ENCODE measurements at regions not wholly inside any gene's neighbourhood (a gene's known extent, or its start where the extent isn't known, plus 50 kb on each side); places are given as distances from the start of the nearest gene placed in this dataset.

GRCh38 chr4:43238585-43238984 lies 346.1 kb downstream of the GRXCR1 start:
- ATAC-seq (no peak), DNase-seq (no peak)
- intact Hi-C loops (cut with DNase I, micrococcal nuclease), result no loop called here

GRCh38 chr4:43241104-43241503 lies 348.6 kb downstream of the GRXCR1 start:
- no peak for ATAC-seq
- no peak for DNase-seq
- intact Hi-C loops (cut with DNase I, micrococcal nuclease), result no loop called here

GRCh38 chr4:43242606-43243005 lies 350.1 kb downstream of the GRXCR1 start:
- intact Hi-C loops (cut with DNase I, micrococcal nuclease), result no loop called here
- ATAC-seq, result no peak

GRCh38 chr4:43243433-43244116 lies 351.1 kb downstream of the GRXCR1 start:
- intact Hi-C loops (cut with DNase I, micrococcal nuclease), result no loop called here
- no peak for ATAC-seq
- DNase-seq, result no peak

More at GRCh38 chr4:43242606-43243005, 350.1 kb downstream of the GRXCR1 start:
- no peak for DNase-seq

- DNase-seq, result no peak
- intact Hi-C loops (cut with DNase I, micrococcal nuclease), result no loop called here
- ATAC-seq, result no peak
These were observed 352.3 kb downstream of the GRXCR1 start for GRCh38 chr4:43244688-43245382.

- ATAC-seq, result no peak
- DNase-seq, result no peak
- intact Hi-C loops (cut with DNase I, micrococcal nuclease), result no loop called here
These were observed 359.3 kb downstream of the GRXCR1 start for GRCh38 chr4:43251841-43252240.

- DNase-seq (no peak), ATAC-seq (no peak)
- intact Hi-C loops (cut with DNase I, micrococcal nuclease), result no loop called here
These were observed 361.0 kb downstream of the GRXCR1 start for GRCh38 chr4:43253541-43253940.

GRCh38 chr4:43264730-43265129 lies 372.2 kb downstream of the GRXCR1 start:
- DNase-seq (no peak), ATAC-seq (no peak)
- intact Hi-C loops (cut with DNase I, micrococcal nuclease), result no loop called here

- DNase-seq (no peak), ATAC-seq (no peak)
- intact Hi-C loops (cut with DNase I, micrococcal nuclease), result no loop called here
These were observed 379.4 kb downstream of the GRXCR1 start for GRCh38 chr4:43271946-43272345.

GRCh38 chr4:43274376-43274775 lies 381.9 kb downstream of the GRXCR1 start:
- ATAC-seq (no peak), DNase-seq (no peak)
- intact Hi-C loops (cut with DNase I, micrococcal nuclease), result no loop called here

- DNase-seq, result no peak
- ATAC-seq, result no peak
- intact Hi-C loops (cut with DNase I, micrococcal nuclease), result no loop called here
These were observed 383.3 kb downstream of the GRXCR1 start for GRCh38 chr4:43275779-43276178.

GRCh38 chr4:43276321-43276720 lies 383.8 kb downstream of the GRXCR1 start:
- ATAC-seq, result no peak
- no peak for DNase-seq
- intact Hi-C loops (cut with DNase I, micrococcal nuclease), result no loop called here

- DNase-seq (no peak), ATAC-seq (no peak)
- intact Hi-C loops (cut with DNase I, micrococcal nuclease), result no loop called here
These were observed 384.5 kb downstream of the GRXCR1 start for GRCh38 chr4:43277003-43277402.

GRCh38 chr4:43282534-43282933 lies 390.0 kb downstream of the GRXCR1 start:
- ATAC-seq, result no peak
- no peak for DNase-seq
- intact Hi-C loops (cut with DNase I, micrococcal nuclease), result no loop called here

- intact Hi-C loops (cut with DNase I, micrococcal nuclease), result no loop called here
- no peak for ATAC-seq
- no peak for DNase-seq
These were observed 393.6 kb downstream of the GRXCR1 start for GRCh38 chr4:43286137-43286536.

- no peak for DNase-seq
- ATAC-seq, result no peak
These were observed 404.5 kb downstream of the GRXCR1 start for GRCh38 chr4:43296946-43297528.

GRCh38 chr4:43316813-43317212 lies 424.3 kb downstream of the GRXCR1 start:
- no peak for ATAC-seq
- intact Hi-C loops (cut with DNase I, micrococcal nuclease), result no loop called here
- DNase-seq, result no peak

More at GRCh38 chr4:43296946-43297528, 404.5 kb downstream of the GRXCR1 start:
- intact Hi-C loops (cut with DNase I, micrococcal nuclease), result no loop called here

- ATAC-seq (no peak), DNase-seq (no peak)
- intact Hi-C loops (cut with DNase I, micrococcal nuclease), result no loop called here
These were observed 432.9 kb downstream of the GRXCR1 start for GRCh38 chr4:43325220-43325967.

GRCh38 chr4:43330288-43330687 lies 437.8 kb downstream of the GRXCR1 start:
- no peak for DNase-seq
- intact Hi-C loops (cut with DNase I, micrococcal nuclease), result no loop called here
- ATAC-seq, result no peak
